ENCODE measurements at regions not wholly inside any gene's neighbourhood (a gene's known extent, or its start where the extent isn't known, plus 50 kb on each side); places are given as distances from the start of the nearest gene placed in this dataset.
A peak's percentile ranks its signal among the peaks of the same experiment; 100 is the strongest.
"Not testable (repeated sequence)": the region's sequence is repeated elsewhere in the genome, so short reads cannot be mapped to it uniquely, and the experiment has no call there.

DNA sequence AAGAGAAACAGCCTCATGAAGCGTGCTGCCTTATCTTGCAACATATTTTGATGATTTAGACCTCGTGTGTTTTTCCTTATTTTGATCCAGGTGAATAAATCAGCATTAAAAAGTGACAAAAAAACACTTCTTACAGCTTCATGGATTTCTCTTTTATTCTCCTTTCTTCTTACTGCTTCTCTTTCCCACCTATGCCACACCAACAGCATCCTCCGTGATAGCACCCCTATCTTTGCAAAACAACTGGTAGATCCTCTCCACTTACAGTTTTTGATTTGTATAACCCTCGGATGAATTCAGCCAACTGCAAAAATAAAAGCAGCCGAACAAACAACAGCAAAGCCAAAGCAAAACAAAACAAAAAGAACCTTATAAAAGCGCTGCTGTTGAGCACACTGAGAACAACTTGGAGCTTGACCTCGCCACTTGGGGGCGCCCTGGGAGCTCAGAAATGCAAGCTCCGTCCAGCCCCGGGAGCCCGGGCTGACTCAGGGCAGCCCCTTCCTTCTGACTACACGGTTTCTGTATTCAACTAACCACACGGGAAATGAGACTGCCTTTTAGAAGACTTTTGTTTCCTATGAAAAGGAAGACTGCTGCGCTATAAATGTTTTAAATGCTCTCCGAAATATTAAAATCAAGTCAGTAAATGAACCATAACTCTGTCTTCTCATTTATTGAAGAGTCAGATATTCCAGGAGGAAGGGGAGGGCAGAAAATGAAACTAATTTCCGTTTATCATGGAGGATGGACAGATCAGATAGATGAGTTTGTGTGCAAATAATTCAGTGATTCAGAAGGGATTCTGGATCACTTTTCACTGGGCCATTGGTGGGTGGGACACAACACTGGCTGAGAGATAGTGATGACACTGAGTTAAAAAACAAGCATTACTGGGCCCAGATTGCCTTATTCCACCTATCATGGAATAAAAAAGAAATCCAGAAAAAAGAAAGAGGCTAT, 186.8 kb downstream of the ATP6V0E2 start:
- not testable (repeated sequence) for H3K27ac Mint-ChIP-seq, H3K36me3 Mint-ChIP-seq, H3K9me3 Mint-ChIP-seq
- DNase-seq (ENCODE audit: low spot score in 2 of 2) (peak; percentile 83 to 92), ATAC-seq (peak; percentile 100)

DNA sequence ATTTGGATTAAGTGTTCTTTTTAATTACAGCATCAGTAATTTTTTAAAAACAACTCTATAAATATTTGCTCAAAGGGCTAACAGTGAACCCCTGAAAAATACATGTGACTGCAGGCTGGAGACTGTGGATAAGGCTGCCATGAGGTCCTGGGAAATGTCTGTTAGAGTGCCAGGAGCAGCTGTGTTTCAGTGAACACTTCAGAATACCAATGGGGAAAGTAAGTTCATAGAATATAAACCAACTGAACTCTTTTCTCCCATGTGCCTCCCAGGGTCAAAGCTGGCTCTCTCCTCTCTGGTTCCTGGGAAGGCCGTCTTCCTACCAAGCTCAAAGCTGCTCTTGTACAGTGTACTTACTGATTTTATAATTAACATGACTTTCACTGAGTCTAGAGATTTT, 189.4 kb downstream of the ATP6V0E2 start:
- not testable (repeated sequence) for DNase-seq (ENCODE audit: low spot score in 2 of 2); H3K36me3 Mint-ChIP-seq; ATAC-seq; H3K27ac Mint-ChIP-seq; H3K9me3 Mint-ChIP-seq

DNA sequence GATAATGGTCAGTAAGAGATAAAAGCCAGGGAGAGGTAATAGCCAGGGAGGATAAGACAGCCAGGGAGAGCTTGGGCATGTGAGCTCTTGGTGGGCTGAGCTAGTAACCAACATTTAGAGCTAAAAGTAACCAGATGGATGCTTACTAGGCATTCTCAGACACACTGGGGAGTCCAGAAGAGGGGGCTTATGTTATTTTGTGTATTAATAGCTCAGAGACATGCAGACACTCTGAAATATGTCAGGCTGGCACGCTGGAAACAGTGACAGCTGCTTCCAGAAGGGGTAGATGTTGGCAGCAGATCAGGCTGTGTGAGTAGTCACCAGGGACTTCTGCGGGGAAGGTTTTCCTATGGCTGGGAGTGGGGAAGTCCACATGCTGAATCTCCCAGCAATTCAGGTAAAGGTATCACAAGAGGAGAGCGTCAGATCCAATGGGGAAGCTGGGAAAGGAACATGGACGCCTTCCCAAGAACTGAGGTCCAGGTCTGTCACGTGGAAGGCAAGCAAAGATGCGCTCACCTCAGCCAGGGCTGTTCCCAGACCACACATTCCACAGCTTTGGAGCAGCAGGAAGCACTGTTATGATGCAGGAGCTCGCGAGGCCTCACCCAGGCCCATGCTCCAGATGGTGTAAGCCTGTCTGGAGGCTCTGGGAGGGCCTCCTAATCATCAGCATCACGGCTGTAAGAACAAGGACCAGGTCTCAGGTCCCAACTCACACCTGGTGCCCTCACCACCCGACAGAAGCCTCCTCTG, 196.0 kb downstream of the ATP6V0E2 start:
- not testable (repeated sequence) for ATAC-seq; H3K36me3 Mint-ChIP-seq; H3K9me3 Mint-ChIP-seq; DNase-seq (ENCODE audit: low spot score in 2 of 2); H3K27ac Mint-ChIP-seq

DNA sequence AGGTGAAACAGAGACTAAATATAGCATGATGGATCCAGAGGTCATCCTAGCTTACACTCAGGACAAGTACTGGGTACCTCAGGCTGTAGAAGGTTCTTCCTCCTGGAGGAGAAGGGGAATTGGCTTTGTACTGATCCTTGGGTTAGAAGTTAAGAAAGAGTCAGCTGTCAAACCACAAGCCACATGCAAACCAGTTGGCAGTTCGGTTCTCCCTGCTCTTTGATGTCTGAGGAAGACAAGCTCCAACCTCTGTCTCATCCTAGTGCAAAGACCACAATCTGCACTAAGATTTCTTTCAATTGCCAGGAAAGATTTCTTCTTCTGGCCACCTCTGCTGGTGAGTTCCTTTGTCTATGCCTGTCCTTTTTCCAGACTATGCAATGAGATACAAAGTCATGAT, 203.8 kb downstream of the ATP6V0E2 start:
- DNase-seq (ENCODE audit: low spot score in 2 of 2); H3K27ac Mint-ChIP-seq; H3K9me3 Mint-ChIP-seq; H3K36me3 Mint-ChIP-seq: not testable (repeated sequence)
- peak in 1 of 2 donors; percentile 37 for ATAC-seq

DNA sequence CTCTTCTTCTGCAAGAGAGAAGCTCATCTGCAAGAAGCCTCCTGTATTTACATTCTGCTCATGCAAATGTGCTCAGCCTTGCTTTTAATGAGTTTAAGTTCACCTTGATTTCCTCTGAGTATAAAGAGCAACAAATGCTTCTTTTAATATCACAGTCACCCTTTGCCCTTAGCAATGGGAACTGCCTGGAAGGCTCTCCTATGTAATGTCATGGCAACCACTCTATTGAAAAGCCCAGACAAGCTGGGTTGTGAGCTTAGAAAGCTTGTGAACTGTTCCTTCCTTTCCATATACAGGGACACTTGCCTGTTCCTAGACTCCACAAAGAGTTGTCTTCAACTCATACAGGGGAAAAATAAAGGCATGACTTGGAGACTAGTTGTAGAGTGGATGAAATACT, 208.1 kb downstream of the ATP6V0E2 start:
- not testable (repeated sequence) for H3K9me3 Mint-ChIP-seq; H3K36me3 Mint-ChIP-seq; ATAC-seq; H3K27ac Mint-ChIP-seq; DNase-seq (ENCODE audit: low spot score in 2 of 2)

DNA sequence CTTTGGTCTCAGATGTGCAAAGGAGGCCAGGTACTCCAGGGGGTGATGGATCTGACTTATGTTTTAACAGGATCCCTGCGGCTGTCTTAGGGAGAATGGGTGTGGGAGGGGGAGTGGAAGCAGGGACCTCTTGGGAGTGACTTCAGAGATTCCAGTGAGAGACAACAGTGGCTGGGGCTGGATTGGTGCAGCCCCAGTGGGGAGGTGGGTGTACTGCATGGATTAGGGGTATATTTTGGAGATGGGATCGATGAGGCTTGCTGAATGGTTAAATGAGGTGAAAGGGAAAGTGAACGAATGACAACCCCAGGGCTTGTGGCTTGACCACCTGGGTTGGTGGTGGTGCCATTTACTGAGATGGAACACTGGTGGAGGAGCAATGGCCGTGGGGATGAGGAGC, 211.0 kb downstream of the ATP6V0E2 start:
- not testable (repeated sequence) for H3K27ac Mint-ChIP-seq; H3K9me3 Mint-ChIP-seq; DNase-seq (ENCODE audit: low spot score in 2 of 2); ATAC-seq; H3K36me3 Mint-ChIP-seq

DNA sequence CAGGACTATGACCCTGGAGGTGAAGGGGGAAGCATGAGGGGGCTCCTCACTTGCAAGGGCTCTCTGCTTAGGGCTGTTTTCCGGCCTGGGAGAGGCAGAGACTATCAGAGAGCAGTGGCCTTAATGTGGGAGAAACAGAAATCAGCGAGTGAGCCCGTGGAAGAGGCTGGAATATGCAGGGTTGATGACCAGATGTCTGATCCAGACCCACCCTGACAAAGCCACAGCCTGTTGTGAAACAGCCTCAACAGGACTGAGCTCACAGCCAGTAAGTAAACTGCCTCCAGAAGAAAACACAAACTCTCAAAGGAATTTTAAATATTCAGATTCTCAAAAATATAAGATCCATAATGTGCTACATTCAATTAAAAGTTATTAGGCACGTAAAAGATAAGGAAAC, 213.7 kb downstream of the ATP6V0E2 start:
- not testable (repeated sequence) for H3K36me3 Mint-ChIP-seq; DNase-seq (ENCODE audit: low spot score in 2 of 2); H3K9me3 Mint-ChIP-seq; H3K27ac Mint-ChIP-seq; ATAC-seq

DNA sequence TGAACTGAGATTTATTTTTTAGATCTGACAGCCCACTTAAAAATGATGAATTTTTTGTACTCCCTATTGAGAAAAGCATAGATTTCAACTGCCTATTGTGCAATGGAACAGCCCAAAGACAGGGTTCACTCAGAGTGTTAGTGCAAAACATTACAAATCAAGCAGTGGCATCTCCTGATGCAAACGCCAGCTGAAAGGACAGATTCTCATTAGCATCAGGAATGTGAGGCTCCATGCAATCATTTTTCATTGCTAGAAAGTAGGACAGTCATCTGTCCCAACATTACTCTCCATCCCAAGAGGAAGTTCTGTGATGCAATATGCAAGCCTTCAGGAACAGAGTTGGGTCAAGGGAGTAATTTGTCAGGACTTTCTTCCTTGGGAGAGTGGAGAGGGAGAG, 215.4 kb downstream of the ATP6V0E2 start:
- not testable (repeated sequence) for H3K36me3 Mint-ChIP-seq; H3K9me3 Mint-ChIP-seq; H3K27ac Mint-ChIP-seq; DNase-seq (ENCODE audit: low spot score in 2 of 2); ATAC-seq

DNA sequence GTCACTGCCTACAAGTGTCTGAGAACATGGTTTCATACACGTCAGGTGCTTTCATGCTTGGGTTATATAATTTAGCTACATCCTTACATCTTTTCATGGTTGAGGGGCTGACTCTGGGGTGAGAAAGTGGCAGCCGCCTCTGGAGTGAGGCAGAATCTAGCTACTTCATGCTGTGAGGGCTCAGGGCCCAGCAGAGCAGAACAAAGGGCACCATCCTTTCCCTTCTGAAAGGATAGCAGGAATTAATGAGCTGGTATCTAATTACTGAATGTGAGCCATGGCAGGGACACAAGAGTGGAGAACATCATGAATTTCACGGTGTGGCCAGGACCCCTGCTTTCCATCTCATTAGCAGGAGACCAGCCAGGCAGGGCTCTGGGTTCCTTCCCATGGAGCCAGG, 217.0 kb downstream of the ATP6V0E2 start:
- not testable (repeated sequence) for H3K9me3 Mint-ChIP-seq; H3K27ac Mint-ChIP-seq; ATAC-seq; H3K36me3 Mint-ChIP-seq; DNase-seq (ENCODE audit: low spot score in 2 of 2)

DNA sequence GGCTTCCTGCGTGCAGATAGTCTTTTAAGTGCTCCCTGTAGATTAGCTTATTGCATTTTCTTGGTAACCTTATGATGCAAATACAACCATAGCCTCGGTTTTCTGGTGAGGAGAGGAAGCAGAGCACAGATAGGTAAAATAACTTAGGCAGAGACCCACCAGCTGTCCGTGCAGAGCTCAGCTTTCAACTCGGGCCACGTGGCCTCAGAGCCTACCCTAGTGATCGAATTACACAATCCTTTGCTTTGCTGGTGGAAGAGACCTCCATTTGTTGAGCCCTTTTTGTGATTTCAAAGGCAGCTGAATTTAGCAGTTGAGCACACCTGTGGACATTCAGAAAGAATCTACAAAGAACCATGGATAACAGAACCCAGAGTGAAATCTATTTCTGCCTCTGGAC, 220.1 kb downstream of the ATP6V0E2 start:
- not testable (repeated sequence) for H3K27ac Mint-ChIP-seq; DNase-seq (ENCODE audit: low spot score in 2 of 2); H3K36me3 Mint-ChIP-seq; ATAC-seq; H3K9me3 Mint-ChIP-seq

DNA sequence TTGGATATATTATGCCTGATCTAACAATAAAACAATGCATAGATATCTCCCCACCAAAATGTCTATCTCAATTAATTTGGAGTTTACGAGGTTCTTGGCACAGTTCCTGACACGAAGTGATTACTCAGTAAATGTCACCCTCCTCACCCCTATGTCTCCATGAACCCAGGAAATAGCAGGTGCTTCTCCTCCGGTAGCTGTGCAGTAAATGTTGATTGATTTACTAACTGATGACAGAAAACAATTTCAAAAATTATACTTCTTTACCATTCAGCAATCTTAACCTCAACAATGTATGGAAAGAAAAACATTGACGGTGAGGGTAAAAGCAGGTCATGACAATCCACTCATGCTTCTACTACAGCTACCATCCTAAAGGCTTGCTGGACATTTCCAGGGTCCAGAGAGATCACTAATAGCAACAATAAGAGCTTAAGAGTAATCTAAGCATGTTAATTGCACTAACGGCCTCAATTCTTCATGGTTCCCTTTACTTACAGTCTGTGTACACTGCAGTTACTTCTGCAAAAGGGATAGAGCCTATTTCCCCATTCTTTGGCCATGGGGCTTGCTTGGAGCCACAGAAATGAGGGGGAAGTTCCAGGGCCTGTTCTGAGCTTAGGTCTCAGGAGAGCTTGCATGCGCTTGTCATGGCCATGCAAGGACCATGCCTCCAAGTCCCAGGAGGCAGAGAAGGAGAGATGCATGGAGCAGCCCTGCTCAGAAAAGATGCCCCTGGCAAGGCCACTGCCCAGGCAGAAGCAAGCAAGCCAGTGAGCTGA, 222.6 kb downstream of the ATP6V0E2 start:
- not testable (repeated sequence) for H3K36me3 Mint-ChIP-seq; H3K9me3 Mint-ChIP-seq; ATAC-seq; DNase-seq (ENCODE audit: low spot score in 2 of 2); H3K27ac Mint-ChIP-seq

DNA sequence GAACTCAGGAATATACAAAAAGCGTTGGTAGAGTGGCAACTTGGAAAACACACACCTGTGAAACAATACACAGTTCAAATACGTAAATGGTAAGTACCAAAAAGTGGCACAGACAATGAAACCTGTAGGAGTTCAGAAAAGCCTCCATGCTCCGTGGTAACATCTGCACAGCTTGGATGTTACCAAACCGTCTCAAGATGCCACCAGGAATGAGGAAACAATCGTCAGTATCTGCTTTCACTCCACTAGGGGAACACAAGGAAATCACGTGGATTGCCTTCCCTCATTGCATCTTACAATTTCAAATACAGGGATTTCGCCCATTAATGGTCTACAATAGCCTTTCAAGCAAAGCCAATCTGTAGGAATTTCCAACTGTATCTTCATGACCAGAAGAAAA, 224.6 kb upstream of the LRRC61 start:
- not testable (repeated sequence) for H3K27ac Mint-ChIP-seq; DNase-seq (ENCODE audit: low spot score in 2 of 2); H3K36me3 Mint-ChIP-seq; H3K9me3 Mint-ChIP-seq; ATAC-seq

DNA sequence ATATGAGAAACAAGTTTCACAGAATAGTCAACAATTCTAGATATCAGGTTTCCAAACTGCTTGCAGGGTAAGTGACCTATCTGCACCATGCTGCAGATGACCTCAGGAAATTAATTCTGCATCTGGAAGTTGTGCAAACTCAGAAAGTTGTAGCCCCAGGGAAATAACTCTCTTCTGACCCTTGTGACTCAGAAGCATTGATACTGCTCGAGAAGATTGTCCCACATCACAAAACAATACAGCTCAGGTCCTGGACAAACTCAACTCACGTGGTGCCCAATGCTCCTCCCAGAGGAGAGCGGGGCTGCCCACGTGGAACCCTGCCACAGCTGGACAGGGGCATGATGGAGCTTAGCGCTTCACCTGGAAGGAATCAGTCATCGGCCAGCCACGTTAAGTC, 221.9 kb upstream of the LRRC61 start:
- not testable (repeated sequence) for DNase-seq (ENCODE audit: low spot score in 2 of 2); H3K36me3 Mint-ChIP-seq; ATAC-seq; H3K27ac Mint-ChIP-seq; H3K9me3 Mint-ChIP-seq

DNA sequence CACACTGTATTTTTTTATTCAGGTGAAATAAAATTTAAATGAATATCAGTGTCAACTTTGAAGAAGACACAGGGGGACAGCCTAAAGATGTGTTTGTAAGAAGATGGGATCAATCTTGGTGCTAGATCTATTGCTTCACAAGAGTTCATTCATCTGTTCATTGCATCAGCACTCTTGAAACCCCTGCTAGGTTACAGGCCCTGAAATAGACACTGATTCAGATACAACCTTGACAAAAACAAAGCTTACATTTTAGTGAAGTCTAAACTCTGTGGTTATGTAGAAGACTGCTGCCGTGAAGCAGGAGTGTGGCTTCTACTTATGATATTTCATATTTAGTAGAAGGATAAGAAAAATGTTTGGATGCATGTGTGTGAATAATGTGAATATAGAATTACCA, 215.9 kb upstream of the LRRC61 start:
- H3K36me3 Mint-ChIP-seq; H3K27ac Mint-ChIP-seq; H3K9me3 Mint-ChIP-seq; DNase-seq (ENCODE audit: low spot score in 2 of 2); ATAC-seq: not testable (repeated sequence)

DNA sequence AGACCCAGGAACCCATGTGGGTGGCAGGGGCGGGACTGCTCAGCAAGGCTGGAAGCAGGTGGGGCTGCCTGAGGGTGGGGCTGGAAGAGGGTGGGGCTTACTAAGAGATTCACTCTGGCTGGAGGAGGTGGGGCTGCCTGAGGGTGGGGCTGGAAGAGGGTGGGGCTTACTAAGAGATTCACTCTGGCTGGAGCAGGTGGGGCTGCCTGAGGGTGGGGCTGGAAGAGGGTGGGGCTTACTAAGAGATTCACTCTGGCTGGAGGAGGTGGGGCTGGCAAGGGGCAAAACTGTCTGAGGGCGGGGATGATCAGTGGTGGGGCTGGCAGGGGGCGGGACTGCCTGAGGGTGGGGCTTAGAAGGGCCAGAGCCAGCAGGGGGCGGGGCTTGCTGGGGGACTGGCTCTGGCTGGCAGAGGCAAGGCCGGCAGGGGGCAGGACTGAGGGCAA, 212.8 kb upstream of the LRRC61 start:
- not testable (repeated sequence) for DNase-seq (ENCODE audit: low spot score in 2 of 2); H3K36me3 Mint-ChIP-seq; H3K9me3 Mint-ChIP-seq; H3K27ac Mint-ChIP-seq
- peak in 1 of 2 donors; percentile 73 for ATAC-seq

DNA sequence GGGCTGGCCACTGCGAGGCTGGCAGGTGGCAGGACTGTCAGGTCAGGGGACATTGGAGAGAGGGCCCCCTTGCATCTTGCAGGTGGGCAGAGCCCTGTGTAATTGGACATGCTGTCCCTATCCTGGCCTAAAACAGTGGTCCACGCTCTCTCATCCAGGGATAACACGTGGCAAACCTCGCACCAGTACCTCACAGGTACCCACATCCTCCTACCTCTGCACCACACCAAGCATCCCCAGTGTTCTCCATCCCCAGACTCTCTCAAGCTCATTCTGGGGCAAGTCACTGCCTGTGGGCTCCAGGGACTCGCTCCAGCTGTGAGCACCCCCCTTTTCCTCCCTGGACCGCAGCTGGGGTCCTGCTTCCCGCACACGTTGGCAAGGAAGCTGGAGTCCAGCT, 212.3 kb upstream of the LRRC61 start:
- not testable (repeated sequence) for DNase-seq (ENCODE audit: low spot score in 2 of 2); H3K27ac Mint-ChIP-seq; H3K9me3 Mint-ChIP-seq; H3K36me3 Mint-ChIP-seq
- ATAC-seq, result peak in 1 of 2 donors; percentile 27
